Activated CD8-positive, alpha-beta memory T cell treated with anti-CD3 and anti-CD28 coated beads for 48 hours (primary cell): ENCODE measurements at regions not wholly inside any gene's neighbourhood (a gene's known extent, or its start where the extent isn't known, plus 50 kb on each side); places are given as distances from the start of the nearest gene placed in this dataset.
A peak's percentile ranks its signal among the peaks of the same experiment; 100 is the strongest.
"Not testable (repeated sequence)": the region's sequence is repeated elsewhere in the genome, so short reads cannot be mapped to it uniquely, and the experiment has no call there.

Experiments used
- DNase-seq, 3 experiments: peaks; one replicate each; pipeline ENCODE4 v3.0.0-alpha.2; 2020; ENCODE audit warnings: low read depth in 2 of 3, low spot score in 2 of 3

DNA sequence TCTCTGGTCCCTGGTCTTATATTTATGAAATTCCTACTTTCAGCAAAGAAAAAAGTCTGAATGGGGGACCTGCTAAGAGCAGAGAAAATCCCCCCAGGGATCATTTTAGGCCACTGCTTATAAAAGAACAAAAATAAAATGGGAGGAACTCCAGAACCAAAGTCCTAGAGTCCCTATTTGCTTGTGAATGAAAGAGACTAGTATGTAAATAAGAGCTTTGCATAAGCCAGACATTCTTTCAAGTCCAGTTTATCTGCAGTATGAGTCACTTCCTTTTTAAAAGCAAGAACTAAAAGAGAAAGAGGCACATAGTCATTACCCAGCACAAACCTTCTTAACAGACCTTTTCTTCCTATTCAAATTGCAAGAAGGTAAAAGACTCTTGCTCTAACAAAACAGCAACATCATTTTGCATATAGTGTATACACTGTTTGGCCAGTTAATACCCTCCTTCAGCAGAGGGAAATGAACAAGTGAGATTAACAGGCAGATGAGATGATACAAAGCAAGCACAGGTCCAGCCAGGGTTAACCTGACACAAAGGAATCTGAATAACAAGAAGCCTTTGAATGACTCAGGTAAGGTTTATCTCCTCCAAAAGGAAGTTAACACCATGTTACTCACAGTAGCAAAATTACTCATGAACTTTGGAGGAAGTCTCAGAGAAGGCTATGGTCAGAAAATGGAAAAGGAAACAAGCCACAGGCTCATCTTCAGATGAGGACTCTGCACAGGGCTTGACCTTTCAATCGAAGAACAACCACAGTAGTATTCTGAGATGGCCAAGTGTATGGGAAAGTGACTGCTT, 87.3 kb downstream of the PHLDA1 start:
- DNase-seq = no peak

DNA sequence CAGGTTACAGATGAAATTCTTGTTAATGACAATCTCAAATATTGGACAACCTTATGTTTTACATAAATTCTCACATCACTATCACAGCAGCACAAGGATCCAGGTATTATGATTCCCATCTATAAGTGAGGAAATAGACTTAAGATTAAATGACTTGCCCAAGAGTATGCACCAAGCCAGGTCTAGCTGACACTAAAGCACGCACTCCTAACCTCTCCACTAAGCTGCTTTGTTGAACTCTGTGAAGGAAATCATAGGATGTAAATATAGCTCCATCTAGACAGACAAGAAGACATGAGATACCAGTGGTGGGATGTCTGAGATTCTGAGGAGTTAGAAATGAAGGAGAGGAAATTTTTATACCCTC, 87.9 kb downstream of the PHLDA1 start:
- DNase-seq = no peak

DNA sequence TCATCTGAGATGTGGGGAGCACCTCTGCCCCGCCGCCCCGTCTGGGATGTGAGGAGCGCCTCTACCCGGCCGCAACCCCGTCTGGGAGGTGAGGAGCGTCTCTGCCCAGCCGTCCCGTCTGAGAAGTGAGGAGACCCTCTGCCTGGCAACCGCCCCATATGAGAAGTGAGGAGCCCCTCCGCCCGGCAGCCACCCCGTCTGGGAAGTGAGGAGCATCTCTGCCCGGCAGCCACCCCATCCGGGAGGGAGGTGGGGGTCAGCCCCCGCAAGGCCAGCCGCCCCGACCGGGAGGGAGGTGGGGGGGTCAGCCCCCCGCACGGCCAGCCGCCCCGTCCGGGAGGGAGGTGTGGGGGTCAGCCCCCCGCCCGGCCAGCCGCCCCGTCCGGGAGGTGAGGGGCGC, 89.9 kb downstream of the PHLDA1 start:
- DNase-seq = not testable (repeated sequence)

DNA sequence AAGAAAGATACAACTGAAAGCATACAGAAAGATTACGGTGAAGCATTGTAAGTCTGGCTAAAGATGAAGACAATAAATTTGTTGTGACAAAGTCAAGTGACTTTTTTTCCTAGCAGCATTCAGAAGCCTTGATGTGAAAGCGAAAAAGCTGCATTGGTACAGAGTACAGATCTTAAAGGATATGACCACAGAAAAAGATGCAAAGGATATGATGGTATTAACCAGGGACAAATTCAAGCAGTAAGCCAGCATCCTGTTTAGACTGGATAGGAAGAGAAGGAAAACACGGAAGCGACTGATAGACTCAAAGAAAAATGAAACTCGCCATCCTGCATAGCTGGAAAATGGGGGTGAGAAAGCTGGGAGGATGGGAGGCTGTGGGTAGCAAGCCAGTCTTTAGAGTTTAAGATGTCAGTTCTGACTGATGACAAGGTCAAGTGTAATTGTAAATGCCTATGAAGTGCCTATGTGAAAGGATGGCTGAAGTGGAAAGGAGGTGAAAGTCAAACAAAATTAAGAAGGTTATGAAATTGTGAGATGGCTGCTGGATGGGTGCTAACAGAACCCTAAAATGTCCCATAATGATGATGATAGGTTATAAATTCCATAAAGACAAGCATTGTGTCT, 92.4 kb downstream of the PHLDA1 start:
- DNase-seq = no peak

DNA sequence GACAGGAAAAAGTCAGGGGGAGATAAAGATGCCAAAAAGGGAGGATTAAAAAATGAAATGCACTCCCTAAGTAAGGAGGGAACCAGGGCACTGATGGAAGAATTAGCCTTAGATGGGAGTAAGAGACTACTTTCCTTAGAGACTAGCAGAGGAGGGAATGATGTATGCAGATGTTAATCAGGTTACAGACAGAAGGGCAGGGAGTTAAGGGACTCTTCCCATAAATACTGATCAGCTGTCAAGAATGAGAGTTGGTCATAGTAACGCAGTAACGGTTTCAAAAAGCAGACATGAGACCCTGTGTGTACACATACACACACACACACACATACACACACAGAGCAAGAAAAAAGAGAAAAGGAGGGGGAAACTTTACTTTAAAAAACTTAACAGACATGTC, 93.4 kb downstream of the PHLDA1 start:
- DNase-seq = no peak

DNA sequence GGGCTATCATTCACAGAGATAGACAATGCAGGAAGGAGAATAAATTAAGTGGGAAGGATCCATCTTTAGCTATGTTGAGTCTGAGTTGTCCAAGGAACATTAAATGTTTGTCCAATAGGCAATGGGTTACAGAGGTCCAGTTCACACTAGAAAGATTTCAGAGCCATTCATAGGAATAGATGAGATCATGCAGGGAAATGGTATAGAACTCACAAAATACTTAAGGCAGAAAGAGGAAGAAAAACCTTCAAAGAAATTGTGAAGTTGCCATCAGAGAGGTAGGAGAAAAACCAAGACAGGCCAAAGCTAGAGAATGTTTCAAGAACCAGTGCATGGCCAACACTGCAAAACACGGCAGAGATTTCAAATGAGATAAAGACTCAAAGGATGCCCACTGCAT, 94.1 kb downstream of the PHLDA1 start:
- DNase-seq = no peak

- no peak for DNase-seq
These were observed 94.8 kb downstream of the PHLDA1 start for GRCh38 chr12:75936515-75937440.

- DNase-seq = no peak
These were observed 95.9 kb downstream of the PHLDA1 start for GRCh38 chr12:75935539-75936242.

DNA sequence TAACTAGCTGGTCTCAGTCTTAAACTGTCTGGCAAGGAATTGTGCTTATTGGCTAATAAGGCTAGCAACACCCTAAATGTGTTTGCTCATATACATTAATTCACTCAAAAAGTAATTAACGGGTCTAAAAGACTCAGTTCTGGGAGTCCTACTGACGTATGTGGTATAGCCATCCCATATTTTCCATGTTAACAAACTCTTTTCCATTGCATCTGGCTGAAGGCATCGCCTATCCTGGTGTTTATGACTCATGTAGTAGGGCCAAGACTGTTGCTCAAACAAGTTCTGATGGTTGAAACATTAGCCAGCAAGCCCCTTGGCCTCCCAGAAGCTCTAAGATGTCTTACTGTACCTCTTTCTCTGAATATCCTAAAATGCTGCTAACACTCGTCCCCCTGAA, 98.5 kb downstream of the PHLDA1 start:
- DNase-seq = no peak

DNA sequence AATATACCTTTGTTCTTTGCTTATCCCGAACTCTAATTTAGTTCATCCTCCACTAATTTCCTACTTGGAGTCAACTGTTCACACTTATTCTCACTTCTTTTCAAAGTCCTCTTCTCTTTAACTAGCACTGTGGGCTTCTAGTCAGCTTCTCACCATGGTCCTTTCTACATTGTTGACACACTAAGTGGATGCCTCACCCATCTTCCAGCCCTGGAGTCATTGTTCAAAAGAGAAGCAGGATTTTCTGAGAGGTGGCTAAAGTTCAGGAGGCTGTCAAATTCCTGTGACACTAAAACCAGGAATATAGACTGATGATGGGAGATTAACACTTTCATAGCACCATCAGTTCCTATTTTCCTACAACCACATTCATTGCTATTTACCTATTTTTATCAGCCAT, 99.3 kb downstream of the PHLDA1 start:
- DNase-seq = no peak

DNA sequence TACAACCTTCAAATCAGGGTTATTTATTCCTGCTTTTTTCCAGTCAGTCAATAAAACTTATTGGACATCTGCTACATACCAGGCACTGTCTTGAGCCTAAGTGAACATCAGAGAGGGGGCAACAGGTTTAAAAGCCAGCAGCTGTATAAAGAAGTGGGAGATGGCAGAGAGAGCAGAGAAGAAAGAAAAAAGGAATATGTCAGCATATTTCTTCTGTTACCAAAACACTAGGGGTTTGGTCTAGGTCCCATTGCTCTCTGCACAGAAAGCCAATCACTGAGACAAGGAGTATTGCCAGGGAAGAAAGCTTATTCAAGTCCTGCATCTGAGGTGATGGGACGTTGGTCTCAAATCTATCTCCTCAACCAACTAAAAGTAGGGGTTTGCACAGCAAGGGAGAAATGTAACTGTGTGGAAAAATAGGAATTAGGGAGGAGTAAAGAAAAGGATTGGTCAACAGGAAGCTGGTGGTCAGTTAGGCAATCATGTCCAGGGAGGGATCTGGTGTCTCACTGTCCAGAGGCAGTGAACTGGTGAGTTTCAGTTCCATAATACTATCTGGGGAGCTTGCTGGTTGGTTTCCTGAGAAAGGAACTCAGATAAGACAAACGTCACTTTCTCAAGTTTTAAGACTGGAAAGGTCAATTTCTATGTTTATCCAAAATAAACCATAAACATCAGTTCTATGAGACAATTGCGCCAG, 107.5 kb downstream of the PHLDA1 start:
- DNase-seq = no peak

GRCh38 chr12:75922944-75923642, 108.5 kb downstream of the PHLDA1 start:
- DNase-seq = no peak

- no peak for DNase-seq
These were observed 109.8 kb downstream of the PHLDA1 start for GRCh38 chr12:75921622-75922289.

GRCh38 chr12:75917715-75918114, 113.9 kb downstream of the PHLDA1 start:
- no peak for DNase-seq

- no peak for DNase-seq
These were observed 114.5 kb downstream of the PHLDA1 start for GRCh38 chr12:75917083-75917482.

DNA sequence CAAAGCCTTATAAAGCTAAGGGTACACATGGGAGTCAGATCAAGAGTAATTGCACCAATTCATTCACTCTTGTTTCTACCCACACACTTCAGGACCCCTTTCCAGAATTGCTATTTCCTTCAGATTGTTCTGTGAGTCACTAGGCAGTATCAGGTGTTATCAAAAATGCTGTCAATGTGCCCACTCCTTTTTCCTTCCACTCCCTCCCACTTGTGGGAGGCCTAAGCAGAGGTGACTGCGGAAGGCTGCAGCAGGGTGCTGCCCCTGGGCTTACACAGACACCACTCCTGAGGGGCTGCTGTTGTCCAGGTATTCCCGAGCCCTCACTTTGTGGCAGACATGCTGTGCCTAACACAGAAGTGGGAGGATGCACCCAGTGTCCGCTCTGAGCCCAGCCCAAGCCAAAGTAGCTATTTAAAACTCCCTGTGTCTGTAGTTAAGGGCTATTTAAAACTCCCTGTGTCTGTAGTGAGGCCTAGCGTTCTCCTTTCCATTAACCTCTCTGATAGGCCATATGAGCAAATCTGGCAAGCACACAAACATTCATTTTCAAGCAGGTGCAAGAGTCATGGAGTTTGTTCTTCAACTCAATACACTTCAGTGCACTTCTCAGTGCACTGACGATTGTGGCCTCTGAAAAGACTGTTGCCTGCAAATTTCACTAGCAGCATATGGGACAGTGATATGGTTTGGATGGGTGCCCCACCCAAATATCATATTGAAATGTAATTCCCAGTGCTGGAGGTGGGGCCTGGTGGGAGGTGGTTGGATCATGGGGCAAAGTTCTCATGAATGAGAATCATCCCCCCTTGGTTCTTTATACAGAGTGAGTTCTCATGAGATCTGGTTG, 117.8 kb downstream of the PHLDA1 start:
- DNase-seq = peak; percentile 23 to 33 (median 32)

- no peak for DNase-seq
These were observed 121.6 kb downstream of the PHLDA1 start for GRCh38 chr12:75909714-75910656.
